ENCODE measurements at regions not wholly inside any gene's neighbourhood (a gene's known extent, or its start where the extent isn't known, plus 50 kb on each side); places are given as distances from the start of the nearest gene placed in this dataset.

DNA sequence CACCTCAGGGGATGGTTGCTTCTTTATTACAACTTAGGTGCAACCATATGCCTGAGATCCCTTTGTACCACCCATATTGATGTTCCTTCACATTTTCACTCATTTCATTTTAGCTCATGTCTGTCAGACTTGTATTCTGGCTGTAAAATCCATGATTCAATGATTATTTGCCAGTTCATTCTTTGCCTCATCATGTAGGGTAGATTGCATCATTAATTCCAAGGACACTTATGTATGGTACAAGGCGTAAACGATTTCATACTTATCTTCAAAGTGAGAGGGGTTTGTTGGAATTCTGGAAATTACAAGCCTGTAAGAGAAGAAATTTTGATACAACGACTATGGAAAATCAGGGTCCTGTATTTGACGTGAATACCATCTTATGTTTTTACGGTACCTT, 685.0 kb upstream of the FANCL start (continued):
- TF ChIP-seq ESRRA (IDR thresholded peaks at IDR 0.05; ENCODE audit: borderline replicate concordance, low read length), result no peak

DNA sequence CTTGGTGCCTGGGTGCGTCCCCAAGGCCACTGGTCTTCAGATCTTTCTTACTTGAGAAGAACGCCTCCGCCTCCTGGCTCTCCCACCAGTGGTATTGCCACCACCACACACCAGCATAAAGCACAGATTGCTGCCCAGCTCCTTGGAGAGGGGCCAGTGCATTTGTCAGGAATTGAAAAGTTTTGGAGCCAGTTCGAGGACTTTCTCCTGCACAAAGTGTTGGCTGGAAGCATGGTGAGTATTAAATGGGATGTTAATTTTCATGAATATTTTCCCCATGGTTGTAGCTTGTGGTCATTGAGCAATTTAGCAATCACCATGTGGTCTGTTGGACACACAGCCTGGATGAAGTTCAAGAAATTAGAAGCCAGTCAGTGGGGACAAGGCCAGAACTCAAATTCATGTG, 684.6 kb upstream of the FANCL start:
- DNase-seq (ENCODE audit: low read depth in 1 of 2, low spot score in 1 of 2) (no peak), ATAC-seq (no peak), FAIRE-seq (no peak)
- Histone ChIP-seq H3K4me3 (no peak overlapping the region), H3K27ac (no peak overlapping the region), H3K4me1 (no peaks in the 10 kb centered on the region), H3K4me2 (no peak overlapping the region), H3K9me3 (no peaks in the 10 kb centered on the region)
- 43% methylated on average over 4 of the region's 4 CpGs for WGBS (ENCODE audit: missing lambda C conversion rate)
- TF ChIP-seq, protein P1, sequence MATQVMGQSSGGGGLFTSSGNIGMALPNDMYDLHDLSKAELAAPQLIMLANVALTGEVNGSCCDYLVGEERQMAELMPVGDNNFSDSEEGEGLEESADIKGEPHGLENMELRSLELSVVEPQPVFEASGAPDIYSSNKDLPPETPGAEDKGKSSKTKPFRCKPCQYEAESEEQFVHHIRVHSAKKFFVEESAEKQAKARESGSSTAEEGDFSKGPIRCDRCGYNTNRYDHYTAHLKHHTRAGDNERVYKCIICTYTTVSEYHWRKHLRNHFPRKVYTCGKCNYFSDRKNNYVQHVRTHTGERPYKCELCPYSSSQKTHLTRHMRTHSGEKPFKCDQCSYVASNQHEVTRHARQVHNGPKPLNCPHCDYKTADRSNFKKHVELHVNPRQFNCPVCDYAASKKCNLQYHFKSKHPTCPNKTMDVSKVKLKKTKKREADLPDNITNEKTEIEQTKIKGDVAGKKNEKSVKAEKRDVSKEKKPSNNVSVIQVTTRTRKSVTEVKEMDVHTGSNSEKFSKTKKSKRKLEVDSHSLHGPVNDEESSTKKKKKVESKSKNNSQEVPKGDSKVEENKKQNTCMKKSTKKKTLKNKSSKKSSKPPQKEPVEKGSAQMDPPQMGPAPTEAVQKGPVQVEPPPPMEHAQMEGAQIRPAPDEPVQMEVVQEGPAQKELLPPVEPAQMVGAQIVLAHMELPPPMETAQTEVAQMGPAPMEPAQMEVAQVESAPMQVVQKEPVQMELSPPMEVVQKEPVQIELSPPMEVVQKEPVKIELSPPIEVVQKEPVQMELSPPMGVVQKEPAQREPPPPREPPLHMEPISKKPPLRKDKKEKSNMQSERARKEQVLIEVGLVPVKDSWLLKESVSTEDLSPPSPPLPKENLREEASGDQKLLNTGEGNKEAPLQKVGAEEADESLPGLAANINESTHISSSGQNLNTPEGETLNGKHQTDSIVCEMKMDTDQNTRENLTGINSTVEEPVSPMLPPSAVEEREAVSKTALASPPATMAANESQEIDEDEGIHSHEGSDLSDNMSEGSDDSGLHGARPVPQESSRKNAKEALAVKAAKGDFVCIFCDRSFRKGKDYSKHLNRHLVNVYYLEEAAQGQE (IDR thresholded peaks at IDR 0.05), result no peak
- TF ChIP-seq RCOR1 (IDR thresholded peaks at IDR 0.05; ENCODE audit: low read depth, low read length) (no peak), HOXA7 (CRISPR knock-in tag; IDR thresholded peaks at IDR 0.05) (no peak), EP300 (IDR thresholded peaks at IDR 0.05) (no peak), HEYL (CRISPR knock-in tag; IDR thresholded peaks at IDR 0.05) (no peak), NPAS2 (CRISPR knock-in tag; IDR thresholded peaks at IDR 0.05; ENCODE audit: borderline replicate concordance) (no peak)
- CTCF ChIA-PET, result no interaction called here
- POLR2A ChIA-PET, result no interaction called here

DNA sequence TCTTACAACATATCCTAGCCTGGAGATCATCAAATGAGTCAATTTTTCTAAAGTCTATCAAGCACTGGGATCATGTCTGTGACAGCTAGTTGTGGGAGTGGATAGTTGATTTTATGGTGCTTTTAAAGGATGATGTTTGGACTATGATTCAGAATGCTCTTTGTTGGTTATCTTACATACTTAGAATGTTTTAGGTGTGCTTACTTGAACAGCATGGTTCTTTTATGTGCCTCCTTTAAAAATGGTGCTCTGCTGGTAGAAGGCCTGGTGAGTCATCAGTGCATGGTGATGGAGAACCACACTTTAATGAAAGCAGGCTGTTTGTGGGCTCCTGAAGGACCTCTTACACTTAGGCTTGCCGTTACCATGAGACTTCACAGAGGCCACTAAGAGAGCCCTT, 682.7 kb upstream of the FANCL start:
- POLR2A ChIA-PET, result no interaction called here
- DNase-seq (ENCODE audit: low read depth in 1 of 2, low spot score in 1 of 2) (peak in 1 of 2 experiments; percentile 32), FAIRE-seq (no peak), ATAC-seq (peak in 1 of 2 experiments; percentile 76; a peak in 3 of 6 replicates)
- Histone ChIP-seq H3K4me3 (no peak overlapping the region), H3K4me1 (no peaks in the 10 kb centered on the region), H3K4me2 (no peak overlapping the region), H3K9me3 (no peaks in the 10 kb centered on the region), H3K27ac (no peak overlapping the region)
- 5% methylated on average over 1 of the region's 1 CpG for WGBS (ENCODE audit: missing lambda C conversion rate)
- CTCF ChIA-PET, result no interaction called here
- TF ChIP-seq, protein P2, sequence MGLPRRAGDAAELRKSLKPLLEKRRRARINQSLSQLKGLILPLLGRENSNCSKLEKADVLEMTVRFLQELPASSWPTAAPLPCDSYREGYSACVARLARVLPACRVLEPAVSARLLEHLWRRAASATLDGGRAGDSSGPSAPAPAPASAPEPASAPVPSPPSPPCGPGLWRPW (IDR thresholded peaks at IDR 0.05), result no peak
- TF ChIP-seq FOSL2 (IDR thresholded peaks at IDR 0.05), result no peak
- TF ChIP-seq FOSL2 (CRISPR knock-in tag; IDR thresholded peaks at IDR 0.05), result peak; percentile 66; the same call in 1 of the 2 replicates

DNA sequence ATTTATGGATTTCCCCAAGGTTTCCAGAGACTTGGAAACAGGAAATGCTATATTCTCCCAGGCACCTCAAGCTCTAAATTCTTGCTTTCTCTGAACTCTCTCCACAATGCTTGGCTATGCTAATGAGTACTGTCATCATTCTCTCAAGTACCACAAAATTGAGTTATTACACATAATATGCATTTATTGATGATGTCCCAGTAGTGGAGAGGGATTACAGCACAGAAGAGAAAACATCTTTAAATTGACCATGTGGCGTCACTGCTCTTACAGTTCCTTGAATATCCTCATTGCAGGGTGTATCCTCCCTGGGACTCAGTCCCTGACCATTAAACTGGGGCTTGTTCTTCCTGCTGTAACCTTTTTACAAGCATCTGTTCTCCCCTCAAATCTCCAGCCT, 681.1 kb upstream of the FANCL start:
- no peak for DNase-seq (ENCODE audit: low read depth in 1 of 2, low spot score in 1 of 2)
- no peak overlapping the region for H3K27ac ChIP-seq
- ATAC-seq, result no peak
- no peaks in the 10 kb centered on the region for H3K4me1 ChIP-seq
- no peak overlapping the region for H3K4me2 ChIP-seq
- TF ChIP-seq ZNF302 (CRISPR knock-in tag; IDR thresholded peaks at IDR 0.05), result no peak
- no peak for TF ChIP-seq EHMT2 (IDR thresholded peaks at IDR 0.05; ENCODE audit: low read depth)
- no peak for TF ChIP-seq FOSB (CRISPR knock-in tag; IDR thresholded peaks at IDR 0.05)
- TF ChIP-seq, protein P3, sequence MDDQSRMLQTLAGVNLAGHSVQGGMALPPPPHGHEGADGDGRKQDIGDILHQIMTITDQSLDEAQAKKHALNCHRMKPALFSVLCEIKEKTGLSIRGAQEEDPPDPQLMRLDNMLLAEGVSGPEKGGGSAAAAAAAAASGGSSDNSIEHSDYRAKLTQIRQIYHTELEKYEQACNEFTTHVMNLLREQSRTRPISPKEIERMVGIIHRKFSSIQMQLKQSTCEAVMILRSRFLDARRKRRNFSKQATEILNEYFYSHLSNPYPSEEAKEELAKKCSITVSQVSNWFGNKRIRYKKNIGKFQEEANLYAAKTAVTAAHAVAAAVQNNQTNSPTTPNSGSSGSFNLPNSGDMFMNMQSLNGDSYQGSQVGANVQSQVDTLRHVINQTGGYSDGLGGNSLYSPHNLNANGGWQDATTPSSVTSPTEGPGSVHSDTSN (IDR thresholded peaks at IDR 0.05), result no peak
- TF ChIP-seq, protein P4, sequence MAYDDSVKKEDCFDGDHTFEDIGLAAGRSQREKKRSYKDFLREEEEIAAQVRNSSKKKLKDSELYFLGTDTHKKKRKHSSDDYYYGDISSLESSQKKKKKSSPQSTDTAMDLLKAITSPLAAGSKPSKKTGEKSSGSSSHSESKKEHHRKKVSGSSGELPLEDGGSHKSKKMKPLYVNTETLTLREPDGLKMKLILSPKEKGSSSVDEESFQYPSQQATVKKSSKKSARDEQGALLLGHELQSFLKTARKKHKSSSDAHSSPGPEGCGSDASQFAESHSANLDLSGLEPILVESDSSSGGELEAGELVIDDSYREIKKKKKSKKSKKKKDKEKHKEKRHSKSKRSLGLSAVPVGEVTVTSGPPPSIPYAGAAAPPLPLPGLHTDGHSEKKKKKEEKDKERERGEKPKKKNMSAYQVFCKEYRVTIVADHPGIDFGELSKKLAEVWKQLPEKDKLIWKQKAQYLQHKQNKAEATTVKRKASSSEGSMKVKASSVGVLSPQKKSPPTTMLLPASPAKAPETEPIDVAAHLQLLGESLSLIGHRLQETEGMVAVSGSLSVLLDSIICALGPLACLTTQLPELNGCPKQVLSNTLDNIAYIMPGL (CRISPR knock-in tag; IDR thresholded peaks at IDR 0.05; ENCODE audit: borderline replicate concordance), result no peak
- no peak for TF ChIP-seq RCOR1 (IDR thresholded peaks at IDR 0.05; ENCODE audit: low read depth, low read length)
- TF ChIP-seq RARB (CRISPR knock-in tag; IDR thresholded peaks at IDR 0.05), result no peak
- no peak for TF ChIP-seq RAD21 (conservative IDR thresholded peaks at IDR 0.05 in 1 of 2, IDR thresholded peaks at IDR 0.05 in 1 of 2)
- TF ChIP-seq, protein P5, sequence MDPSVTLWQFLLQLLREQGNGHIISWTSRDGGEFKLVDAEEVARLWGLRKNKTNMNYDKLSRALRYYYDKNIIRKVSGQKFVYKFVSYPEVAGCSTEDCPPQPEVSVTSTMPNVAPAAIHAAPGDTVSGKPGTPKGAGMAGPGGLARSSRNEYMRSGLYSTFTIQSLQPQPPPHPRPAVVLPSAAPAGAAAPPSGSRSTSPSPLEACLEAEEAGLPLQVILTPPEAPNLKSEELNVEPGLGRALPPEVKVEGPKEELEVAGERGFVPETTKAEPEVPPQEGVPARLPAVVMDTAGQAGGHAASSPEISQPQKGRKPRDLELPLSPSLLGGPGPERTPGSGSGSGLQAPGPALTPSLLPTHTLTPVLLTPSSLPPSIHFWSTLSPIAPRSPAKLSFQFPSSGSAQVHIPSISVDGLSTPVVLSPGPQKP (IDR thresholded peaks at IDR 0.05; ENCODE audit: low read depth, low read length), result no peak
- CTCF ChIA-PET, result no interaction called here
- FAIRE-seq, result no peak
- 42% methylated on average over 1 of the region's 1 CpG for WGBS (ENCODE audit: missing lambda C conversion rate)
- no peak overlapping the region for H3K4me3 ChIP-seq
- POLR2A ChIA-PET, result no interaction called here
- H3K9me3 ChIP-seq, result no peaks in the 10 kb centered on the region

Data from A549 (cell line).